Keratinocyte (primary cell): ENCODE measurements at regions not wholly inside any gene's neighbourhood (a gene's known extent, or its start where the extent isn't known, plus 50 kb on each side); places are given as distances from the start of the nearest gene placed in this dataset.
"Not testable (repeated sequence)": the region's sequence is repeated elsewhere in the genome, so short reads cannot be mapped to it uniquely, and the experiment has no call there.

ENCODE experiments used
- DNase-seq: peaks from one replicate; pipeline ENCODE4 v3.0.0-alpha.2; 2011; ENCODE audit warnings: low read depth, missing footprints, low spot score
- FAIRE-seq: peaks from 2 replicates; lab custom pipeline; 2011; peaks lifted over from hg19 to GRCh38; lab: Jason Lieb, UNC
- H2AFZ ChIP-seq: 2 replicates; pipeline ENCODE4 v1.6.0; 2012; ENCODE audit warnings: low read length, control low read depth, inconsistent platforms; ENCODE audit not compliant: control insufficient read depth
- H3K27ac ChIP-seq: 2 replicates; pipeline ENCODE4 v1.5.1; 2011; ENCODE audit warnings: low read length; ENCODE audit not compliant: control insufficient read depth, insufficient read depth
- H3K27me3 ChIP-seq: 3 replicates; pipeline ENCODE4 v1.6.0; 2011; ENCODE audit warnings: low read length; ENCODE audit not compliant: control insufficient read depth, insufficient read depth; ENCODE audit errors: extremely low read depth
- H3K36me3 ChIP-seq, 2 experiments: 2 replicates in 1 of 2; 3 replicates in 1 of 2; pipeline ENCODE4 v1.5.1; 2011; ENCODE audit warnings: low read length in 2 of 2, mild to moderate bottlenecking in 1 of 2; ENCODE audit not compliant: control insufficient read depth in 2 of 2, insufficient read depth in 2 of 2; ENCODE audit errors: extremely low read depth in 1 of 2
- H3K4me1 ChIP-seq: 3 replicates; pipeline ENCODE4 v1.5.1; 2011; ENCODE audit warnings: low read length; ENCODE audit not compliant: control insufficient read depth, insufficient read depth; ENCODE audit errors: extremely low read depth
- H3K4me2 ChIP-seq: 3 replicates; pipeline ENCODE4 v1.6.0; 2011; ENCODE audit warnings: low read depth, low read length; ENCODE audit not compliant: control insufficient read depth, insufficient read depth; ENCODE audit errors: extremely low read depth
- H3K4me3 ChIP-seq, 3 experiments: fragments of 200-600 bp in 1 of 3; sonication (generic) in 1 of 3; 2 replicates in 2 of 3; 3 replicates in 1 of 3; pipeline ENCODE4 v1.5.1; 2011 to 2016; ENCODE audit warnings: low read length in 3 of 3, mild to moderate bottlenecking in 3 of 3, control low read depth in 2 of 3, inconsistent platforms in 1 of 3, low read depth in 1 of 3, mixed read lengths in 1 of 3, mixed run types in 1 of 3, moderate library complexity in 1 of 3; ENCODE audit not compliant: control insufficient read depth in 2 of 3, insufficient read depth in 2 of 3; ENCODE audit errors: extremely low read depth in 1 of 3
- H3K79me2 ChIP-seq: 2 replicates; pipeline ENCODE4 v1.6.0; 2012; ENCODE audit warnings: low read length; ENCODE audit not compliant: control insufficient read depth, insufficient read depth
- H3K9ac ChIP-seq: 3 replicates; pipeline ENCODE4 v1.6.0; 2011; ENCODE audit warnings: low read length; ENCODE audit not compliant: control insufficient read depth, insufficient read depth; ENCODE audit errors: extremely low read depth
- H3K9me1 ChIP-seq: 3 replicates; pipeline ENCODE4 v1.6.0; 2011; ENCODE audit warnings: low read length; ENCODE audit not compliant: control insufficient read depth, insufficient read depth; ENCODE audit errors: extremely low read depth
- H3K9me3 ChIP-seq: 2 replicates; pipeline ENCODE4 v1.5.1; 2012; ENCODE audit warnings: low read depth, low read length; ENCODE audit not compliant: control insufficient read depth
- H4K20me1 ChIP-seq: 3 replicates; pipeline ENCODE4 v1.6.0; 2011; ENCODE audit warnings: low read length; ENCODE audit not compliant: control insufficient read depth, insufficient read depth; ENCODE audit errors: extremely low read depth
- dilution Hi-C: fragments of 300-500 bp; cut with MboI; formaldehyde crosslinking; loops from one replicate; pipeline ENCODE4 v1.7.0; 2020; ENCODE audit warnings: low sequenced_read_pairs; ENCODE audit not compliant: extremely low pct_ligation_motif_present

DNA sequence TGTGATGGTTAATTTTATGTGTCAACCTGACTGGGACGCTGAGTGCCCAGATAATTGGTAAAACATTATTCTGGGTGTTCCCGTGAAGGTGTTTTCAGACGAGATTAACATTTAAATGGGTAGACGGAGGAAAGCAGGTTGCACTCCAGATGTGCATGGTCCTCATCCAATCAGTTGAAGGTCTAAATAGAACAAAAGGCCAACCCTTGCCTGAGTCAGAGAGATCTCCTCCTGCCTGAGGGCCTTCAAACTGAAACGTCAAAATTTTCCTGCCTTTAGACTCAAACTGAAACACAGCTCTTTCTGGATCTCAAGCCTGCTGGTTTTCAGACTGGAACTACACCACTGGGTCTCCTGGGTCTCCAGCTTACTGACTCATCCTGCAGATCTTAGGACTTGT, 73.5 kb downstream of the NPIPA8 start:
- FAIRE-seq, dilution Hi-C loops: not testable (repeated sequence)

DNA sequence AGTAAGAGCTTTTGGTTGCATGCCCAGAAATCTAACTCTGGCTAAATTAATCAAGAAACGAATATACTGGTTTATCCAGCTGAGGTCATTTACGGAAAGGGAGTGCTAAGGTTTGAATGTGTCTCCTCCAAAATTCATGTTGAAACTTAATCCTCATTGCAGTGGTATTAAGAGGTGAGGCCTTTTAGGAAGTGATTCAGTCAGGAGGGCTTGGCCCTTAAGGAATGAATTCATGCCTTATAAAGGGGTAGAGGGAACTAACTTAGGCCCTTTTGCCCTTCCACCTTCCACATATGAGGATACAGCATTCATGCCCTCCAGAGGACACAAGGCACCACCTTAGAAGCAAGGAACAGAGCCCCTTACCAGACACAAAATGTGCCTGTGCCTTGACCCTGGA, 74.7 kb downstream of the NPIPA8 start:
- H3K4me1 ChIP-seq, H3K9me1 ChIP-seq, dilution Hi-C loops, H3K9ac ChIP-seq, H3K27me3 ChIP-seq, H3K4me3 ChIP-seq, H3K27ac ChIP-seq, FAIRE-seq, H2AFZ ChIP-seq, H3K79me2 ChIP-seq, H3K36me3 ChIP-seq, H3K4me2 ChIP-seq, DNase-seq, H3K9me3 ChIP-seq, H4K20me1 ChIP-seq: not testable (repeated sequence)

More for the DNA sequence above, 73.5 kb downstream of the NPIPA8 start:
- not testable (repeated sequence) for H3K9me1 ChIP-seq, DNase-seq, H3K9ac ChIP-seq, H4K20me1 ChIP-seq, H3K4me2 ChIP-seq, H3K27me3 ChIP-seq, H2AFZ ChIP-seq, H3K27ac ChIP-seq, H3K79me2 ChIP-seq, H3K36me3 ChIP-seq, H3K4me3 ChIP-seq, H3K9me3 ChIP-seq, H3K4me1 ChIP-seq

DNA sequence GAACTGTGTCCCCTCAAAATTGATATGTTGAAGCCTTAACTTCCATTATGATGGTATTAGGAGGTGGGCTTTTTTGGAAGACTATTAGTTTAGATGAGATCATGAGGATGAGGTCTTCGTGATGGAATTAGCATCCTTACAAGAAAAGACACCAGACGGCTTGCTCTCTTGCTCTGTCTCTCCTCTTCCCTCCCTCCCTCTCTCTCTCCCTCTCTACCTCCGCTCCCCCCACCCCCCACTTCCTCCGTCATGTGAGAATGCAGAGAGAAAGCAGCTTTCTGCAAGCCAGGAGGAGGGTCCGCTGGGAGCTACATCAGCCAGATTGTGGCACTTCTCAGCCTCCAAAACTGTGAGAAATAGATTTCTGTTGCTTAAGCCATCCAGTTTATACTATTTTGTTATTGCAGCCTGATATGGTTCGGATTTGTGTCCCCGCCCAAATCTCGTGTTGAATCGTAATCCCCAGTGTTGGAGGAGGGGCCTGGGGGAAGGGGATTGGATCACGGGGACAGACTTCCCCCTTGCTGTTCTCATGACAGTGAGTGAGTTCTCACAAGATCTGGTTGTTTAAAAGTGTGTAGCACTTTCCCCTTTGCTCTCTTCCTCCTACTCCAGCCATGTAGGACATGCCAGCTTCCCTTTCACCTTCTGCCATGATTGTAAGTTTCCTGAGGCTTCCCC, 76.9 kb downstream of the NPIPA8 start:
- FAIRE-seq, H3K4me2 ChIP-seq, dilution Hi-C loops, DNase-seq, H3K9me1 ChIP-seq, H3K27ac ChIP-seq, H3K27me3 ChIP-seq, H3K4me3 ChIP-seq, H3K36me3 ChIP-seq, H3K4me1 ChIP-seq, H3K79me2 ChIP-seq, H4K20me1 ChIP-seq, H2AFZ ChIP-seq, H3K9me3 ChIP-seq, H3K9ac ChIP-seq: not testable (repeated sequence)

DNA sequence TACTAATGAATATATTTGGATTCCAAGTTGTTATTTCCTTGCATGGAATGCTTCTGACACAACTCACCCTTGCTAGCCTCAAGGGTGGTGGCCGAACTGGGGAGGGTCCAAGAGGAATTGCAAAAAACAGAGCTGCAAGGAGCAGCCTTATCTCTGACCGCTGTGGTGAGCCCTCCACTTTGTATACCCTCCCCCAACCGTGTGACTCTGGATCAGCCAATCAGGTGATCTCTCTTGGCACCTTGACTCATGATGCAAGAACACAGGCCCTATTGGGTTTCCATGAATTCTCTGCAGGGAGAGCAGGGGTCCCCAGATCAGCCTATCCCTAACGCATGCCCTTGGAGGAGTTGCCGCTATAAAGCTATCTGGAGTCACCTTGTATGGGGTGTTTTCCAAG, 83.6 kb downstream of the NPIPA8 start:
- dilution Hi-C loops, H3K27ac ChIP-seq, H2AFZ ChIP-seq, H3K36me3 ChIP-seq, H3K27me3 ChIP-seq, H3K79me2 ChIP-seq, H4K20me1 ChIP-seq, H3K4me2 ChIP-seq, H3K9me1 ChIP-seq, H3K4me1 ChIP-seq, DNase-seq, H3K9ac ChIP-seq, H3K9me3 ChIP-seq, H3K4me3 ChIP-seq, FAIRE-seq: not testable (repeated sequence)

DNA sequence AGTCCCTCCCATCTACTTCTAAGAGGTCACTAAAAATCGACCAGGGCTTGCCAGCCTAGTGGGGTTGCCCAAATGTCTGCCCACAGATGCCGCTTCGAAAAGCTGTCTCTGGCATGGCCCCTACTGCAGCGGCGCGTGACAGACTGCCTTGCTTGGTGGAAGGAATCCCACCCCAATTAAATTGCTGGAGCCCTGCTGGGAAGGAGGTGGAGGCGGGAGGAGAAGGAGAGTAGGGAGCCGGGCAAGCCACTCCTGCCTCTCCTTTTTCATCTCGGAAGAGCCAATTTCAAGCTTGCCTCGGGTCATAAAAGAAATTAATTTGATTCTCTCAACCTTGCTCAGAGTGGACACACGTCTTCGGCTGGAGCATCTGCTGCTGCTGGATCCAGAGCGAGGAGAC, 106.0 kb downstream of the NPIPA8 start:
- DNase-seq, H3K4me3 ChIP-seq, H2AFZ ChIP-seq, dilution Hi-C loops, H3K4me2 ChIP-seq, FAIRE-seq, H4K20me1 ChIP-seq, H3K36me3 ChIP-seq, H3K9me3 ChIP-seq, H3K79me2 ChIP-seq, H3K9ac ChIP-seq, H3K27ac ChIP-seq, H3K9me1 ChIP-seq, H3K27me3 ChIP-seq, H3K4me1 ChIP-seq: not testable (repeated sequence)
